ENCODE measurements at regions not wholly inside any gene's neighbourhood (a gene's known extent, or its start where the extent isn't known, plus 50 kb on each side); places are given as distances from the start of the nearest gene placed in this dataset.

- no peak overlapping the region for H3K4me3 ChIP-seq (replicated peaks; ENCODE audit: low read depth, low read length)
- no peak for DNase-seq (ENCODE audit: extremely low read depth, low read depth)
- TF ChIP-seq CTCF (IDR thresholded peaks at IDR 0.05; ENCODE audit: low read depth, low read length, missing control alignments), result no peak
Measured at GRCh38 chr6:108766886-108767285, 81.3 kb upstream of the ARMC2 start.

- no peak overlapping the region for H3K4me3 ChIP-seq (replicated peaks; ENCODE audit: low read depth, low read length)
- no peak for DNase-seq (ENCODE audit: extremely low read depth, low read depth)
- no peak for TF ChIP-seq CTCF (IDR thresholded peaks at IDR 0.05; ENCODE audit: low read depth, low read length, missing control alignments)
Measured at GRCh38 chr6:108767418-108768165, 80.6 kb upstream of the ARMC2 start.

GRCh38 chr6:108768166-108768555 is 80.1 kb upstream of the ARMC2 start:
- no peak overlapping the region for H3K4me3 ChIP-seq (replicated peaks; ENCODE audit: low read depth, low read length)
- no peak for DNase-seq (ENCODE audit: extremely low read depth, low read depth)
- TF ChIP-seq CTCF (IDR thresholded peaks at IDR 0.05; ENCODE audit: low read depth, low read length, missing control alignments), result no peak

- no peak for TF ChIP-seq CTCF (IDR thresholded peaks at IDR 0.05; ENCODE audit: low read depth, low read length, missing control alignments)
- no peak for DNase-seq (ENCODE audit: extremely low read depth, low read depth)
- H3K4me3 ChIP-seq (replicated peaks; ENCODE audit: low read depth, low read length), result no peak overlapping the region
Measured at GRCh38 chr6:108768792-108769524, 79.3 kb upstream of the ARMC2 start.

GRCh38 chr6:108771421-108771820 is 76.8 kb upstream of the ARMC2 start:
- no peak for DNase-seq (ENCODE audit: extremely low read depth, low read depth)
- TF ChIP-seq CTCF (IDR thresholded peaks at IDR 0.05; ENCODE audit: low read depth, low read length, missing control alignments), result no peak
- H3K4me3 ChIP-seq (replicated peaks; ENCODE audit: low read depth, low read length), result no peak overlapping the region

- no peak for DNase-seq (ENCODE audit: extremely low read depth, low read depth)
- no peak for TF ChIP-seq CTCF (IDR thresholded peaks at IDR 0.05; ENCODE audit: low read depth, low read length, missing control alignments)
- no peak overlapping the region for H3K4me3 ChIP-seq (replicated peaks; ENCODE audit: low read depth, low read length)
Measured at GRCh38 chr6:108774555-108774954, 73.7 kb upstream of the ARMC2 start.
